ENCODE measurements at regions not wholly inside any gene's neighbourhood (a gene's known extent, or its start where the extent isn't known, plus 50 kb on each side); places are given as distances from the start of the nearest gene placed in this dataset.

DNA sequence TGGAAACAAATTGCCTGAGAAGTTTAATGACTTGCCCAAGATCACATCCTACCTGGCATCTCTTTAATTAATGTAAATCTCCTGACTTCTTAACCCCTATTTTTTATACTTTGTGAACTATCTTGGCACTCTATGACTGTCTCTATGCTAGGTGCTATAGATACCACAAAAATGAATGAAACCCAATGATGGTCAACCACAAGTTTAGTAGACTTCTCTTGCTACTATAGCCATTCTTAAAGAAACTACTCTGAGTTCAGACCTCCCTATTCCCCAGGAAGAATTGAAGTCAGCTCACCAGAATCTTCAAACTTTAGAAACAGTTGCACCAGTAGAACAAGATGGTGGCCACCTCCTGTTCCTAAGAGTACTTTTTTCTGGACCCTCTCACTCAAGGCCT is 191.1 kb downstream of the RSL24D1 start:
- H3K27me3 ChIP-seq (ENCODE audit: control insufficient read depth in 3 of 3, insufficient read depth in 3 of 3, low read length in 3 of 3) = no peaks in the 10 kb centered on the region
- H3K27ac ChIP-seq (ENCODE audit: low read depth, low read length) = no peak overlapping the region
- H3K9me3 ChIP-seq (ENCODE audit: control insufficient read depth in 3 of 3, low read length in 3 of 3) = no peaks in the 10 kb centered on the region
- H3K4me3 ChIP-seq (ENCODE audit: low read length in 3 of 3) = no peak overlapping the region
- peaks cover 0 to 16% (median 7%) of the 10 kb centered on the region in 3 donors for H3K4me1 ChIP-seq (ENCODE audit: control insufficient read depth in 3 of 3, insufficient read depth in 3 of 3, low read length in 3 of 3)
- H3K9ac ChIP-seq (ENCODE audit: low read depth in 1 of 3, low read length in 3 of 3) = no peak overlapping the region
- H3K36me3 ChIP-seq (ENCODE audit: control insufficient read depth in 3 of 3, insufficient read depth in 3 of 3, low read length in 3 of 3) = no peaks in the 10 kb centered on the region

GRCh38 chr15:55003965-55004873 is 192.5 kb downstream of the RSL24D1 start:
- Histone ChIP-seq H3K4me1 (ENCODE audit: control insufficient read depth in 3 of 3, insufficient read depth in 3 of 3, low read length in 3 of 3) (peaks cover 0 to 16% (median 7%) of the 10 kb centered on the region in 3 donors), H3K9me3 (ENCODE audit: control insufficient read depth in 3 of 3, low read length in 3 of 3) (no peaks in the 10 kb centered on the region), H3K4me3 (ENCODE audit: low read length in 3 of 3) (peak overlapping the region in 2 of 3 donors; percentile 7 to 55), H3K36me3 (ENCODE audit: control insufficient read depth in 3 of 3, insufficient read depth in 3 of 3, low read length in 3 of 3) (no peaks in the 10 kb centered on the region), H3K27me3 (ENCODE audit: control insufficient read depth in 3 of 3, insufficient read depth in 3 of 3, low read length in 3 of 3) (no peaks in the 10 kb centered on the region), H3K9ac (ENCODE audit: low read depth in 1 of 3, low read length in 3 of 3) (peak overlapping the region in 2 of 3 donors; percentile 55 to 71), H3K27ac (ENCODE audit: low read depth, low read length) (peak overlapping the region; percentile 85)

- H3K4me3 ChIP-seq (ENCODE audit: low read length in 3 of 3) = no peak overlapping the region
- peaks cover 0 to 5% (median 0%) of the 10 kb centered on the region in 3 donors for H3K4me1 ChIP-seq (ENCODE audit: control insufficient read depth in 3 of 3, insufficient read depth in 3 of 3, low read length in 3 of 3)
- no peaks in the 10 kb centered on the region for H3K27me3 ChIP-seq (ENCODE audit: control insufficient read depth in 3 of 3, insufficient read depth in 3 of 3, low read length in 3 of 3)
- no peak overlapping the region for H3K27ac ChIP-seq (ENCODE audit: low read depth, low read length)
- H3K9ac ChIP-seq (ENCODE audit: low read depth in 1 of 3, low read length in 3 of 3) = no peak overlapping the region
- no peaks in the 10 kb centered on the region for H3K9me3 ChIP-seq (ENCODE audit: control insufficient read depth in 3 of 3, low read length in 3 of 3)
- no peaks in the 10 kb centered on the region for H3K36me3 ChIP-seq (ENCODE audit: control insufficient read depth in 3 of 3, insufficient read depth in 3 of 3, low read length in 3 of 3)
Observed at GRCh38 chr15:54998661-54999060, 198.1 kb downstream of the RSL24D1 start.

- H3K36me3 ChIP-seq (ENCODE audit: control insufficient read depth in 3 of 3, insufficient read depth in 3 of 3, low read length in 3 of 3) = no peaks in the 10 kb centered on the region
- no peak overlapping the region for H3K9ac ChIP-seq (ENCODE audit: low read depth in 1 of 3, low read length in 3 of 3)
- no peak overlapping the region for H3K27ac ChIP-seq (ENCODE audit: low read depth, low read length)
- no peak overlapping the region for H3K4me3 ChIP-seq (ENCODE audit: low read length in 3 of 3)
- H3K4me1 ChIP-seq (ENCODE audit: control insufficient read depth in 3 of 3, insufficient read depth in 3 of 3, low read length in 3 of 3) = no peaks in the 10 kb centered on the region
- no peaks in the 10 kb centered on the region for H3K27me3 ChIP-seq (ENCODE audit: control insufficient read depth in 3 of 3, insufficient read depth in 3 of 3, low read length in 3 of 3)
- H3K9me3 ChIP-seq (ENCODE audit: control insufficient read depth in 3 of 3, low read length in 3 of 3) = peaks cover 0 to 4% (median 0%) of the 10 kb centered on the region in 3 donors
Observed at GRCh38 chr15:54990793-54991192, 205.9 kb downstream of the RSL24D1 start.

DNA sequence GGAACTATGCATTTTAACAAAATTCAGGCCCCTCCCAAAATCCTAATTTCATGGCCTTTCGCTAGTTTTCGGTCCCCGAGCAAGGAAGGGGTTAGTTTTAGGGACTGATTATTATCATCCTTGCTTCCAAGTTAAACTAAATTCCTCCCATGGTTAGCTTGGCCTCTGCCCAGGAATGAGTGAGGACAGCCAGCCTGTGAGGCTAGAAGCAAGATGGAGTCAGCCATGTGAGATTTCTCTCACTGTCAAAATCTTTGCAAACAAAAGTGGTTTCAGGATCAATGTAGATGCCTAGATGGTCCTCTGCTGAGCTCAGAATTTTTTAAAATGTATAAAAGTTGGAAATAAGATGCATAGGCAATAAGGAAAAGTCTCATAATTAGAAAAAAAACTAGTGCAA is 208.9 kb downstream of the RSL24D1 start:
- Histone ChIP-seq H3K9me3 (ENCODE audit: control insufficient read depth in 3 of 3, low read length in 3 of 3) (peaks cover 0 to 4% (median 0%) of the 10 kb centered on the region in 3 donors), H3K27ac (ENCODE audit: low read depth, low read length) (no peak overlapping the region), H3K9ac (ENCODE audit: low read depth in 1 of 3, low read length in 3 of 3) (no peak overlapping the region), H3K27me3 (ENCODE audit: control insufficient read depth in 3 of 3, insufficient read depth in 3 of 3, low read length in 3 of 3) (no peaks in the 10 kb centered on the region), H3K4me3 (ENCODE audit: low read length in 3 of 3) (no peak overlapping the region), H3K36me3 (ENCODE audit: control insufficient read depth in 3 of 3, insufficient read depth in 3 of 3, low read length in 3 of 3) (no peaks in the 10 kb centered on the region), H3K4me1 (ENCODE audit: control insufficient read depth in 3 of 3, insufficient read depth in 3 of 3, low read length in 3 of 3) (no peaks in the 10 kb centered on the region)

GRCh38 chr15:54979964-54980363 is 216.8 kb downstream of the RSL24D1 start:
- H3K36me3 ChIP-seq (ENCODE audit: control insufficient read depth in 3 of 3, insufficient read depth in 3 of 3, low read length in 3 of 3) = no peaks in the 10 kb centered on the region
- no peaks in the 10 kb centered on the region for H3K9me3 ChIP-seq (ENCODE audit: control insufficient read depth in 3 of 3, low read length in 3 of 3)

DNA sequence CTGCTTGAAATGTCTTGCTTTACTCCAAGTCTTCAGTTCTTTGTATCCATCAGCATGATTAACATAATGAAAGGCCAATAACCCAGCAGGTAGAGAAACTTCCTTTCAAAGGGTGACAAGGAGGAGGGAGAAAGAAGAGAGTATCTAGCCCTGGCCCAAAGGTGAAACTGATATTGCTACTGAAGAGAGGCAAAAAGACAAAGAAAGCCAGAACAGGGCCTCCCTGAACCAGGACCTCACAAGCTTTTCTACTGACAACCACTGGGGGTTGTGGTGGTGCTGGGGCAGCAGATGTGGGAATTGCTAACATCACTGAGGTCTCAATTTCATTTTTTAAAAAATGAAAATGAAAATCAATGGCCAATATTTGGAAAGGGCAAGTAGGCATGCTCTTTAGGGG is 234.1 kb downstream of the RSL24D1 start:
- no peak overlapping the region for H3K9ac ChIP-seq (ENCODE audit: low read depth in 1 of 3, low read length in 3 of 3)
- H3K9me3 ChIP-seq (ENCODE audit: control insufficient read depth in 3 of 3, low read length in 3 of 3) = peaks cover 0 to 3% (median 2%) of the 10 kb centered on the region in 3 donors
- H3K4me1 ChIP-seq (ENCODE audit: control insufficient read depth in 3 of 3, insufficient read depth in 3 of 3, low read length in 3 of 3) = peaks cover 0 to 3% (median 0%) of the 10 kb centered on the region in 3 donors
- H3K27ac ChIP-seq (ENCODE audit: low read depth, low read length) = no peak overlapping the region
- H3K4me3 ChIP-seq (ENCODE audit: low read length in 3 of 3) = no peak overlapping the region
- H3K27me3 ChIP-seq (ENCODE audit: control insufficient read depth in 3 of 3, insufficient read depth in 3 of 3, low read length in 3 of 3) = no peaks in the 10 kb centered on the region
- no peaks in the 10 kb centered on the region for H3K36me3 ChIP-seq (ENCODE audit: control insufficient read depth in 3 of 3, insufficient read depth in 3 of 3, low read length in 3 of 3)

More at GRCh38 chr15:54979964-54980363, 216.8 kb downstream of the RSL24D1 start:
- no peak overlapping the region for H3K4me3 ChIP-seq (ENCODE audit: low read length in 3 of 3)
- H3K4me1 ChIP-seq (ENCODE audit: control insufficient read depth in 3 of 3, insufficient read depth in 3 of 3, low read length in 3 of 3) = no peaks in the 10 kb centered on the region
- H3K9ac ChIP-seq (ENCODE audit: low read depth in 1 of 3, low read length in 3 of 3) = no peak overlapping the region
- no peaks in the 10 kb centered on the region for H3K27me3 ChIP-seq (ENCODE audit: control insufficient read depth in 3 of 3, insufficient read depth in 3 of 3, low read length in 3 of 3)
- H3K27ac ChIP-seq (ENCODE audit: low read depth, low read length) = no peak overlapping the region

DNA sequence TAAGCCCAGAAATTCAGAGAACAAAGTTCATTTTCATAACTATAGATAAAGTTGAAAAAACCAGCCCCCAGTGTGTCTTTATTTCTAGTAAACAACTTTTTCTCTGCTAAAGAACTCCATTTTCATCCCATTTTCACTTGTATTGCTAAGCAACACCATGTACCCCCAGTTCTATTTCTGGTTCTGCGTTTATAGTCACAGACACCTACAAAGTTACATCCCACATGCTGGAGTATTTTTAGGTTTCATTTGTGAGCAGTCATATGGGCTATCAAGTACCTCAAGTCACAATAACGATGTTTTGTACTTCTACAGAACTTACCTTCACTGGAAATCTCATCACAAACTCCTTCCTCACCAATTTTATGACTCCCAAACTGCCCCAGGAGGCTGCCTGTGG is 236.5 kb downstream of the RSL24D1 start:
- Histone ChIP-seq H3K36me3 (ENCODE audit: control insufficient read depth in 3 of 3, insufficient read depth in 3 of 3, low read length in 3 of 3) (no peaks in the 10 kb centered on the region), H3K4me1 (ENCODE audit: control insufficient read depth in 3 of 3, insufficient read depth in 3 of 3, low read length in 3 of 3) (peaks cover 0 to 3% (median 0%) of the 10 kb centered on the region in 3 donors), H3K4me3 (ENCODE audit: low read length in 3 of 3) (no peak overlapping the region), H3K9ac (ENCODE audit: low read depth in 1 of 3, low read length in 3 of 3) (no peak overlapping the region), H3K27ac (ENCODE audit: low read depth, low read length) (no peak overlapping the region), H3K9me3 (ENCODE audit: control insufficient read depth in 3 of 3, low read length in 3 of 3) (peaks cover 0 to 2% (median 0%) of the 10 kb centered on the region in 3 donors), H3K27me3 (ENCODE audit: control insufficient read depth in 3 of 3, insufficient read depth in 3 of 3, low read length in 3 of 3) (no peaks in the 10 kb centered on the region)

- H3K36me3 ChIP-seq (ENCODE audit: control insufficient read depth in 3 of 3, insufficient read depth in 3 of 3, low read length in 3 of 3) = no peaks in the 10 kb centered on the region
- H3K27me3 ChIP-seq (ENCODE audit: control insufficient read depth in 3 of 3, insufficient read depth in 3 of 3, low read length in 3 of 3) = no peaks in the 10 kb centered on the region
- H3K4me1 ChIP-seq (ENCODE audit: control insufficient read depth in 3 of 3, insufficient read depth in 3 of 3, low read length in 3 of 3) = no peaks in the 10 kb centered on the region
- no peaks in the 10 kb centered on the region for H3K9me3 ChIP-seq (ENCODE audit: control insufficient read depth in 3 of 3, low read length in 3 of 3)
- H3K4me3 ChIP-seq (ENCODE audit: low read length in 3 of 3) = no peak overlapping the region
- H3K27ac ChIP-seq (ENCODE audit: low read depth, low read length) = no peak overlapping the region
- H3K9ac ChIP-seq (ENCODE audit: low read depth in 1 of 3, low read length in 3 of 3) = no peak overlapping the region
Observed at GRCh38 chr15:54941417-54941816, 255.3 kb downstream of the RSL24D1 start.

- no peaks in the 10 kb centered on the region for H3K27me3 ChIP-seq (ENCODE audit: control insufficient read depth in 3 of 3, insufficient read depth in 3 of 3, low read length in 3 of 3)
- H3K4me3 ChIP-seq (ENCODE audit: low read length in 3 of 3) = no peak overlapping the region
- no peaks in the 10 kb centered on the region for H3K4me1 ChIP-seq (ENCODE audit: control insufficient read depth in 3 of 3, insufficient read depth in 3 of 3, low read length in 3 of 3)
- H3K27ac ChIP-seq (ENCODE audit: low read depth, low read length) = no peak overlapping the region
- no peaks in the 10 kb centered on the region for H3K36me3 ChIP-seq (ENCODE audit: control insufficient read depth in 3 of 3, insufficient read depth in 3 of 3, low read length in 3 of 3)
- H3K9ac ChIP-seq (ENCODE audit: low read depth in 1 of 3, low read length in 3 of 3) = no peak overlapping the region
- no peaks in the 10 kb centered on the region for H3K9me3 ChIP-seq (ENCODE audit: control insufficient read depth in 3 of 3, low read length in 3 of 3)
Observed at GRCh38 chr15:54917312-54917711, 279.4 kb downstream of the RSL24D1 start.

All from skeletal muscle tissue (tissue), 3 donors.